ENCODE measurements at regions not wholly inside any gene's neighbourhood (a gene's known extent, or its start where the extent isn't known, plus 50 kb on each side); places are given as distances from the start of the nearest gene placed in this dataset.

DNA sequence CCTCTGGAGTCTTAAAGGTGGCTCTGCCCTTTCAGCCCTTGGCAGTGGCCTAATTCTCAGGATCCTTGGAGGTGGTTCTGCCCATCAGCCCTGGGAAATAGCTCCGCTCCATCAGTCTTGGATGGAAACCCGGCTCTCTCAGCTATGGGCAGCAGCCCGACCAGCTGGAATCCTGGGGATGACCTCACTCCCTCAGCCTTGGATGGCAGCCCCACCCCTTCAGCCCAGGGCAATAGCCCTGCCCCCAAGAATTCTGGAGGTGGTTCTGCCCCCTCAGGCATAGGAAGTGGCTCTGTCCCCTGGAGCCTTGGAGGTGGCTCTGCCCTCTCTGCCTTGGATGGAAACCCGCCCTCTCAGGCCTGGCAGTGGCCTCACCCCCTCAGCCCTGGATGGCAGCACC lies 127.7 kb downstream of the RBMX2 start:
- TF ChIP-seq, protein P1, sequence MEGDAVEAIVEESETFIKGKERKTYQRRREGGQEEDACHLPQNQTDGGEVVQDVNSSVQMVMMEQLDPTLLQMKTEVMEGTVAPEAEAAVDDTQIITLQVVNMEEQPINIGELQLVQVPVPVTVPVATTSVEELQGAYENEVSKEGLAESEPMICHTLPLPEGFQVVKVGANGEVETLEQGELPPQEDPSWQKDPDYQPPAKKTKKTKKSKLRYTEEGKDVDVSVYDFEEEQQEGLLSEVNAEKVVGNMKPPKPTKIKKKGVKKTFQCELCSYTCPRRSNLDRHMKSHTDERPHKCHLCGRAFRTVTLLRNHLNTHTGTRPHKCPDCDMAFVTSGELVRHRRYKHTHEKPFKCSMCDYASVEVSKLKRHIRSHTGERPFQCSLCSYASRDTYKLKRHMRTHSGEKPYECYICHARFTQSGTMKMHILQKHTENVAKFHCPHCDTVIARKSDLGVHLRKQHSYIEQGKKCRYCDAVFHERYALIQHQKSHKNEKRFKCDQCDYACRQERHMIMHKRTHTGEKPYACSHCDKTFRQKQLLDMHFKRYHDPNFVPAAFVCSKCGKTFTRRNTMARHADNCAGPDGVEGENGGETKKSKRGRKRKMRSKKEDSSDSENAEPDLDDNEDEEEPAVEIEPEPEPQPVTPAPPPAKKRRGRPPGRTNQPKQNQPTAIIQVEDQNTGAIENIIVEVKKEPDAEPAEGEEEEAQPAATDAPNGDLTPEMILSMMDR (IDR thresholded peaks at IDR 0.05; ENCODE audit: insufficient read depth, low read length), result no peak
- TF ChIP-seq GABPA (IDR thresholded peaks at IDR 0.05; ENCODE audit: low read depth) (no peak), POLR2AphosphoS5 (IDR thresholded peaks at IDR 0.05; ENCODE audit: low read depth) (no peak)
